HG03196 (cell line): ENCODE measurements at regions not wholly inside any gene's neighbourhood (a gene's known extent, or its start where the extent isn't known, plus 50 kb on each side); places are given as distances from the start of the nearest gene placed in this dataset.

ENCODE experiments used
- ATAC-seq: cut with Tn5 transposase; IDR thresholded peaks from one replicate; pipeline ENCODE4 v1.9.1; 2021; ENCODE audit not compliant: unreplicated experiment

- ATAC-seq, result no peak
Observed at GRCh38 chr20:22470620-22471026, 113.7 kb downstream of the FOXA2 start.

- no peak for ATAC-seq
Observed at GRCh38 chr20:22466447-22467171, 117.8 kb downstream of the FOXA2 start.

- no peak for ATAC-seq
Observed at GRCh38 chr20:22465622-22466446, 118.5 kb downstream of the FOXA2 start.

GRCh38 chr20:22464312-22465003, 119.9 kb downstream of the FOXA2 start:
- ATAC-seq, result no peak

- no peak for ATAC-seq
Observed at GRCh38 chr20:22462975-22463914, 121.1 kb downstream of the FOXA2 start.

- no peak for ATAC-seq
Observed at GRCh38 chr20:22460803-22461202, 123.6 kb downstream of the FOXA2 start.

- ATAC-seq, result no peak
Observed at GRCh38 chr20:22460231-22460630, 124.1 kb downstream of the FOXA2 start.

- ATAC-seq, result no peak
Observed at GRCh38 chr20:22459754-22460153, 124.6 kb downstream of the FOXA2 start.

- no peak for ATAC-seq
Observed at GRCh38 chr20:22456109-22456508, 128.3 kb downstream of the FOXA2 start.

- no peak for ATAC-seq
Observed at GRCh38 chr20:22455259-22455658, 129.1 kb downstream of the FOXA2 start.

GRCh38 chr20:22453244-22454080, 130.9 kb downstream of the FOXA2 start:
- ATAC-seq, result no peak

- no peak for ATAC-seq
Observed at GRCh38 chr20:22452442-22453011, 131.8 kb downstream of the FOXA2 start.

GRCh38 chr20:22450537-22450936, 133.8 kb downstream of the FOXA2 start:
- ATAC-seq, result no peak

- no peak for ATAC-seq
Observed at GRCh38 chr20:22449188-22449973, 135.0 kb downstream of the FOXA2 start.

- no peak for ATAC-seq
Observed at GRCh38 chr20:22447447-22447778, 137.0 kb downstream of the FOXA2 start.

GRCh38 chr20:22446613-22447446, 137.5 kb downstream of the FOXA2 start:
- no peak for ATAC-seq

GRCh38 chr20:22442318-22442717, 142.1 kb downstream of the FOXA2 start:
- no peak for ATAC-seq

GRCh38 chr20:22438926-22439325, 145.4 kb downstream of the FOXA2 start:
- ATAC-seq, result no peak
